Sigmoid colon (tissue), 4 donors: ENCODE measurements at regions not wholly inside any gene's neighbourhood (a gene's known extent, or its start where the extent isn't known, plus 50 kb on each side); places are given as distances from the start of the nearest gene placed in this dataset.

Experiments
- CTCF ChIP-seq, 4 experiments: fragments of 450-650 bp in 3 of 4; fragments of 200-600 bp in 1 of 4; IDR thresholded peaks; one replicate each; pipeline ENCODE4 v1.5.1; 2016 to 2019; ENCODE audit warnings: antibody characterized with exemption in 4 of 4, mild to moderate bottlenecking in 3 of 4, moderate library complexity in 2 of 4
- EP300 ChIP-seq, 4 donors: sonication (generic); formaldehyde crosslinking; IDR thresholded peaks; one replicate each; pipeline ENCODE4 v1.6.1; 2017; ENCODE audit warnings: antibody characterized with exemption in 4 of 4
- POLR2A ChIP-seq, 2 donors: fragments of 450-650 bp; IDR thresholded peaks; one replicate each; pipeline ENCODE4 v1.6.1; 2016; ENCODE audit warnings: antibody characterized with exemption in 2 of 2, mild to moderate bottlenecking in 2 of 2, moderate library complexity in 2 of 2
- POLR2AphosphoS5 ChIP-seq, 4 donors: sonication (generic); formaldehyde crosslinking; IDR thresholded peaks; one replicate each; pipeline ENCODE4 v1.6.1; 2017; ENCODE audit warnings: antibody characterized with exemption in 4 of 4

GRCh38 chr9:22332202-22332601 is 114.4 kb upstream of the DMRTA1 start:
- no peak for TF ChIP-seq CTCF (IDR thresholded peaks at IDR 0.05)
- no peak for TF ChIP-seq POLR2A (IDR thresholded peaks at IDR 0.05)
- TF ChIP-seq POLR2AphosphoS5 (IDR thresholded peaks at IDR 0.05), result no peak
- TF ChIP-seq EP300 (IDR thresholded peaks at IDR 0.05), result no peak
